Kidney capillary endothelial cell (primary cell): ENCODE measurements at regions not wholly inside any gene's neighbourhood (a gene's known extent, or its start where the extent isn't known, plus 50 kb on each side); places are given as distances from the start of the nearest gene placed in this dataset.
"Not testable (repeated sequence)": the region's sequence is repeated elsewhere in the genome, so short reads cannot be mapped to it uniquely, and the experiment has no call there.

Source experiments
- DNase-seq: peaks from one replicate; pipeline ENCODE4 v3.0.0-alpha.2; 2018; ENCODE audit warnings: low spot score

DNA sequence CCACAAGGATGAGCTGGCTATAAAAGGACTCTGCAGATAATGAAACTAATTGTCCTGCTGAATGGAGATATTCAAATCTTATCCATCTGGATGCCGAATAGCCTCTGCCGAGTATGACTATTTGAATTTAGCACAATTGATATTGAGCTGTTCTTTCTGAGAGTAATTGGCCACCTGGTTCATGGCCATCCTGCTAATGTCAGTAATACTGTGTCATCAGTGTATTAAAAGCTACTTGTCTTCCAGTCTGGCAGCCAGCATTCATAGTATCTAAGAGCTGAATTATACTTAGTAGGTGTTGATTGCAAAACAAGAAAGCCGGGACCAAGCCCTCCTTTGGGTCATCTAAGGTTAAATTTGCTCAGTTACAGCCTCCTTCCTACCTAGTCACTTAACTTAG lies 310.7 kb upstream of the NCAM1 start:
- no peak for DNase-seq

DNA sequence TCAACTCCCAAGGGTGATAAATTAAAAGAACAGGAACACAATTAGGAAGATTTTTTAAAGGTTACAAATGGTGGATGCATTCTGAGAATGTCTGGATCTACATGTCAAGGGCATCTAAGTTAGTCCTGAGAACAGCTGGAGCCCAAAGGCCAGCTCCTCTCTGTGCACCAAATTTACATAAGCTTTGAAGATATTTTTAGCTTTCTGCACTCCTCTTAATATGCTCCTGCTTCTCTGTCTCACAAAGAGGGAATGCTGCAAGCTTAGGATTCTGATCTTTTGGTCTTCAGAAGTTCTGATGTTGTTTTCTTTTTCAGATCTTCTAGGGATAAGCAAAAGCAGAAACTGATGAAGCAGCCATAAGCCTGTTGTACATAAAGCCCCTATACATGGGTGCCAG lies 309.8 kb upstream of the NCAM1 start:
- no peak for DNase-seq

DNA sequence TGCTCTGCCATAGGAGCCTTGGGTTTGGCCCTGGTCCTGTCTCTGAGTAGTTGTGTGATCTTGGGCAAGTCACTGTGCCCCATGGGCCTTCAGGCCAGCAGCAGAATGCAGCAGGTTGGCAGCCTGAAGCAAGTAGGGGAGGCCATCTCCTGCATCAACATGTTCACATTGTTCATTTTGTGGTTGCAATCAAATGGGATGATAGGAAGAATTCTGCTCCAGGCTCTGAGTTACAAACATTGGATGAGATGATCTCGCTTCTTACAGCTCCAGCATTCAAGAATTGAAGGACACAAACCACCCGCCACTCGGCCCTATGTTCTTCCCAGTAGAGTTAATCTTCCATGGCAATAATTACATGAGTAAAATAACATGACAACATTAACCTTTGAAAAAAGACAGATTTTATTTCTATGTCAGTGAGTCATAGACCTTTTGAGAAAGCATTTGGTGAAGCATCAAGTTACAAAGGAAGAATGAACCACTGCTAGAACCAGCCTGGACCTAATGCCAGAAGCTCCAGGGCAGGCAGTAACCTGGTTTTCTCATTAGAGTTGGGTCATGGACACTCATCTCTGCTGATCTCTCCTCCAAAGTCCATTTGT lies 308.3 kb upstream of the NCAM1 start:
- DNase-seq, result no peak

DNA sequence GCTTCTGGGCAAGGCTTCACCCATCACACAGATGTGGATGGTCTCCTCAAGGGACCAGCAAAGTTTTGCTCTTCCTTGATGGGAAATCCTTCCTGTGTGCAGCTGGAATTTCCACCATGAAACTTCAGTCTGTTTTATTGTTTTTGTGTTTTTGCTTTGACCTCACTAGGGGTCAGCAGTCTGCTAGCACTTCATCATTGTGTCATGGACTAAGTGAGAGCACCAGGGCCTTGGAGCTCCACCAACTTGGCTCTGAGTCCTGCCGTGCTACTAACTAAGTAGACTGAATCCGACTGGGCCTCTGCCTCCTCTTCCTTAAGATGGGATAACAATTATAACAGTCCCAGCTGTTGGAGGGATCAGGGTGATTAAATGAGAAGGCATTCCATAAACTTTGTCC lies 305.8 kb upstream of the NCAM1 start:
- DNase-seq, result no peak

DNA sequence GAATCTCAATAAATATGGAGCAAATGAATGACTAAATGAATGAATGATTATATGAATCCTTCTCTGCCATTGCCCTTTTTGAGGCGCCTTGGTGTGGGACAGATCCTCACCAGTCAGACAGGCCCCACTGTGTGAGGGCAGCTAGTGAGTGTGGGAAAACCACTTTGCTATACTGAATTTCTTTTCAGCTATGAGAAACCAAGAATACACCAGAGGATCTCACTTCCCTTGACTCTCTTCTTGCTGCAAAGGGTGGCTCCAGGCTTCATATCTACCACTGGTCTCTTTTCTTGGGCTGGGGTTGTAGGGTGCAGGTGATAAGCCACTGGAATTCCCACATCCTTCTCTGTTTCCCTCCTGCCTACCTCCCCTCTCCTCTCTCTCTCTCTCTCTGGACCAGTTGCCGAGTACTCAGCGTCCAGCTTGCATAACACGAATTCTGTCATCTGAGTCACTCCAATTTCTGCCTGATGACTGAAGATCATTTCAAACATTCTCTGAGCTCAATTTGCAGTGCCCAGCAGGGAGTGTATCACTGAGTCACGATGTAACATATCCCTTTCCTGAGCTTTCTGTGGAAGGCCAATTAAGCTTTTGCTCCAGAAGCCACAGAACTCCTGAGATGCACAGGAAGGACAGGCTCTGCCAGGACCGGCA lies 304.3 kb upstream of the NCAM1 start:
- no peak for DNase-seq

DNA sequence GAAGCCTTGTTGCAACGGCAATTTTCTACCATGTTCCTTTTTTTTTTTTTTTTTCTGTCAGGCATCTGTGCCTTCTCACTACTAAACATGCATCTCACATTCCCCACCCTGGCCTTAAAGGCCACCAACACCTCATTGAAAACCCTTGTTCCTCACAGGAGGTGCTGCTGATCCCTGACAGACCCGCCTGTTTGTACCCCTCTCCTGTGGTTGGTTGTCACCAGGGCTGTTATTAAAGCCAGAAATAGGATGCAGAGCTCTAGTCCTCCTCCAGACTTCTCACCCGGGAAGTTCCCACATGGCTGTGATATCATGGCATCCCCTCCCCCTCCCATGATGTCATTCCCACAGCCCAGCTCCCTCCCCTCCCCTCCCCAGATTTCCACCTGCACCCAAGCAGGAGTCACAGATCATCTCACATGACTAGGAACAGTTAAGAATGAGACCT lies 302.8 kb upstream of the NCAM1 start:
- no peak for DNase-seq

DNA sequence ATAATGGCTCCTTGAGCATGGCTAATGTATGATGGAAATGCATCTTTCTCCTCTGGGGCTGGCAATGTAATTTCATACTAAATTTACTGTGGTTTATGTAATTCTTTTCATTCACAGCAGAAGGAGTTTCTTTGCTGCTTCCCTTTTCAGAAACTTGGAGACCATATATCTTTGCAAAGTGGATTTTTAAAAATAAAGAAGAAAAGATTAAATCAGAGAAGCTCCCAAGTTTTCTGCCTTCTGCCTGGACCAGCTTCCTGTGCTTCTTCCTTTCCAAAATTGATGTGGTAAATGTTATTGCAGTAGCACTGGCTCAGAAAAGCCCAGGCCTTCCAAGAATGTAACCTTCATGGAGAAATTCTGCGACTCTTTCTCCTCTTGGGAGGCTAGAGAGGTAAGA lies 300.1 kb upstream of the NCAM1 start:
- DNase-seq, result no peak

DNA sequence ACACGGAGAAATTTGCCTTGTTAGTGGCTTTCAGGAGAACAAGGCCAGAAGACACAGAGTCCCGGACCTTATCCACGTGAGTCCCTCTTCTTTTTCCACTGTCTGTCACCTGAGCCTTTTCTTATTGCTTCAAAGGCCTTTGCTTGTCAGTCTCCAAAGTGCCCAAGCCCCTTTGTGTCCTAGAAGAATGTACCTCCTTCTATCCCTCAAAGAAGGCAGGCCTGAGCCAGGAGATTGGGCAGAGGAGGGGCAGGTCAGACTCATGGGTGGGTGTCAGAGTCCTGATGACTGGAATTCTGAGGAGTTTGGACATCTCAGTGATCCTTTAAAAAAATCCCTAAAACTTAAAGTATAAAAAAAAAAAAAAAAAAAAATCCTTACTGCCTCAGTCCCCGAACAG lies 299.6 kb upstream of the NCAM1 start:
- no peak for DNase-seq

DNA sequence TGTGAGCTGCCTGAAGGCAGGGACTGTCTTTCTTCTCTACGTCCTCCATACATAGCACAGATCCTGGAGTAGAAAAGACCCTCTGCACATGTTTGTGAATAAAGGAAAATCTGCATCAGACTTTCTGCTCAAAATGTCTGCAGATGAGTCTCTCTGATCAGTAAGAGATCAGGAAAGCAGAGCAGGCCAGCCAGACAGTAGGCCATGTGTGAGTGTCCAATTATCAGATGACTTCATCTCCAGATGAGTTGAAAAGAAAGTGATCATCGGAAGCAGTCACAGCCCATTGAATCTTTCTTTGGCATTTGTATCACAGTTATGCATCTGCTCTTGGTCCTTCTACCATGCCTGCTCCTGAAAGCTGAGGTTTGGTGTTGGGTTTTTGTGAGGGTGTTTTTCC lies 298.7 kb upstream of the NCAM1 start:
- no peak for DNase-seq

DNA sequence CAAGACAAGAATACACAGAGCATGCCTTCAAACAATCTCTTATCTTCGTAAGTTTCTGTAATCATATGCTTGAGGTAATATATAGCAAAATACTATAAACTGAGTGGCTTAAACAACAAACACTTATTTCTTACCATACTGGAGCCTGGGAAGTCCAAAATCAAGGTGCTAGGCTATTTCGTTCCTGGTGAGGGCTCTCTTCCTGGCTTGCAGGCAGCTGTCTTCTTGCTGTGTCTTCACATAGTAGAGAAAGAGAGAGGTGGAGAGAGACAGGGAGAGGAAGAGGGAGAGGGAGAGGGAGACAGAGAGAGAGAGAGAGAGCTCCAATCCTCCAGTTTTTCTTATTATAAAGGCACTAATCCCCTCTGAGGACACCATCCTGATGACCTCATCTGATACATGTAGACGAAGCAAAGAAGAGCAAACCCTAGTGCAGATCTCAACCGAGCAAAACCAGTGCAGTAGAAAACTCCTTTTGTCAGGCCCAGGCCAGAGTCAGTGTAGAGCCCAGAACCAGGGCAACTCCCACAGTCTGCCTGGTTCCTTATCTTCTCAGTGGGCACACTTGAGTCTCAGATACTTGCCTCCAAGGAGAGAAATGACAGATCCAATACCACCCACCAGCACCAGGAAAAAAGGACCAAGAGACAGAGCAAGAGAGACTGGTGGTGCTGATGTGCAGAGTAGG lies 297.1 kb upstream of the NCAM1 start:
- no peak for DNase-seq

DNA sequence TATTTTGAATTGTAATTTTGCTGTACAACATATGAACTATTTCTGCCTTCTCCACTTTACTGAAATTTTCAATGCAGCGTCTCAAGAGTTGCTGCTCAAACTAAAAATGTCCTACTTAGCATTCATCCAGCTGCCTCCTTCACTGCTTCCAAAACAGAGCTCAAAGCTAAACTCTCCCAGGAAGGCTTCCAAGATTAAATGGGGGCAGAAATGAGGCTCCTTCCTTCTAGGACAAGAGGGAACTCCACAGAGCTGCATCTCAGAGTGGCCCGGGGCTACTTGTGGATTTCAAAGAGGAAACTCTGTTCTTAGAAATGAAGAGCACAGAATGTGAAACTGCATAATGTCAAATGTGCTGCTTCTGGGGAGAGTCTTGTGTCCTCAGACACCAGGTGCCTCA lies 295.9 kb upstream of the NCAM1 start:
- DNase-seq, result no peak

DNA sequence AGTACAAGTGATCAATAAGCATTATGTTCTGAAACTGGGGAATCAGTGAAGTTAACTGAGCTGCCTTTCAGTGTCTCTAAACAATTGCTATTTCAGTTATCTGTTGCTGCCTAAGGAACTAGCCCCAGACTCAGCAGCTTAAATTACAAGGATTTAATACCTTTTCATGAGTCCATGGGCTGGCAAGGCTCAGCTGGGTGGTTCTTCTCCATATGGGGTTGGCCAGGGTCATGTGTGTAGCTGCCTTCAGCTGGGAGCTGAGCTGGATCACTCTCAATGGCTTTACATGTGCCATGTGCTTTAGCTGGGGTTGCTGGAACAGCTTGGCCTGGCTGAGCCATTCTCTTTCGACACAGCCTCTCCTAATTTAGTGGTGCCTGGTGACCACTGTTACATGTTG lies 295.0 kb upstream of the NCAM1 start:
- no peak for DNase-seq

DNA sequence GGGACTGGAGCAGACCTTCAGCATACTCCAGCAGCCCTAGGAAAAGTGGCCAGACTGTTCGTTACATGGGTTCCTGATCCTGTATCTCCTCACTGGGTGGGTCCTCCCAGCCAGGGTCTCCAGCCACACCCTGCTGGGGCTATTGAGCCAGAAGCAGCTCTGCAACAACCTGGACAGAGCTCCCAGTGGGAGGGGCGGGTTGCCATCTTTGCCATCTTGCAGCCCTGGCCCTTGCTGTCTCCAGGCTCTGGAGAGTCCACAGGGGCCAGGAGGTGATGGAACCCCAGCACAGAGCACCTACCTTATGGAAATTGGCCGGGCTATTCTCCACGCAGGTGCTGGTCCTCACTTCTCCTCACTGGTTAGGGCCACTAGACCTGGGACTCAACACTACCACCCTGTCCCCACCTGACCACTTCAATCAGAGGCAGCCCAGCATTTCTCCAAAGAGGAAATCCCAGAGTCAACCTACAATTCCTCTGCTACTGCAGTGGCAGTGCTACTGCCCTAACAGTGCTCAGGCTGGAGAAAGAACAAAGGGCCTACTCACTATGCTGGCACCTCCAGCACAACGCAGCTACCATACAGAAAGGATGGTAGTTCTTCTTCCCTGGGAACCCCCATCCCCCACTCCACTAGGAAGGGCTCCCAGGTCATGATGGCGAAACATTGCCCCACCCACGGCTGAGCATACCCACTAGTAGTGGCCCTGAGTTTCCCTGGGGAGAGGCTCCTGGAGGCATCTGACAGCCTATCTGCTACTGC lies 290.2 kb upstream of the NCAM1 start:
- no peak for DNase-seq

DNA sequence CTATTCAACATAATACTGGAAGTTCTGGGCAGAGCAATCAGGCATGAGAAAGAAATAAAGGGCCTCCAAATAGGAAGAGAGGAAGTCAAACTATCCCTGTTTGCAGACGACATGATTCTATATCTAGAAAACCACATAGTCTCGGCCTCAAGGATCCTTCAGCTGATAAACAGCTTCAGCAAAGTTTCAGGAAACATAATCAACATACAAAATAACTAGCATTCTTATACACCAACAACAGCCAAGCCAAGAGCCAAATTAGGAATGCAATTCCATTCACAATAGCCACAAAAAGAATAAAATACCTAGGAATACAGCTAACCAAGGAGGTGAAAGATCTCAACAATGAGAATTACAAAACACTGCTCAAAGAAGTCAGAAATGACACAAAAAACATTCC lies 287.8 kb upstream of the NCAM1 start:
- not testable (repeated sequence) for DNase-seq

DNA sequence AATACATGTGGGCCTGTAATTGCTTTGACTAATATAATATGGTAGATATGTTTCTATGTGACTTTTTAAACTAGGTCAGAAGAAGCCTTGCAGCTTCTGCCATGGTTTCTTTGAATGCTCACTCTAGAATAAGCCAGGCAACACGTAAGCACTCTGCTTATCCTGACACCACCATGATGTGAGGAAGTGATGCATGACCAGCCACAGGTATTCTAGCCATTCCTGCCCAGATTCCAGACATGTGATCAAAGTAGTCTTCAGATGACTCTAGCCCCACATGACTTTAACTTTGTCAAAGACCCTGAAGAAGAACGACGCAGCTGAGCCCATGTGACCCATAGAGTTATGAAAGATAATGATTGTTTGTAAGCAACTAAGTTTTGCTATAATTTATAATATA lies 276.1 kb upstream of the NCAM1 start:
- no peak for DNase-seq

DNA sequence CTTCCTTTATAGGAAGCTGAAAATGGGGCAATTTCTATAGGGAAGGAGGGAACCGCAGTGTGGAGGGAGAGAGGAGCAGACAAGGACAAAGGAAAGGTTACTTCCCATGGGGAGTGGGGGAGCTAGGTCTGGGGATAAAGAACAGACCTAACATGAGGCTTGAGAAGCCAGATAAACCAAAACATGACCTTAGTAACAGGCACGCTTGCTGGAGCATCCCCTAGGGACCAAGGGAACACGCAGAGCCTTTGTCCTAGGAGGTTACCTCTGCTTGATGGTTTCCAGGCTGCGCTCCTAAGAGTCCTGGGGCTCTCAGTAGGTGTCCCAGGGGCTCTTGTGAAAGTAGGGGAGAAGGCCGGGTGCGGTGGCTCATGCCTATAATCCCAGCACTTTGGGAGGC lies 271.4 kb upstream of the NCAM1 start:
- no peak for DNase-seq

DNA sequence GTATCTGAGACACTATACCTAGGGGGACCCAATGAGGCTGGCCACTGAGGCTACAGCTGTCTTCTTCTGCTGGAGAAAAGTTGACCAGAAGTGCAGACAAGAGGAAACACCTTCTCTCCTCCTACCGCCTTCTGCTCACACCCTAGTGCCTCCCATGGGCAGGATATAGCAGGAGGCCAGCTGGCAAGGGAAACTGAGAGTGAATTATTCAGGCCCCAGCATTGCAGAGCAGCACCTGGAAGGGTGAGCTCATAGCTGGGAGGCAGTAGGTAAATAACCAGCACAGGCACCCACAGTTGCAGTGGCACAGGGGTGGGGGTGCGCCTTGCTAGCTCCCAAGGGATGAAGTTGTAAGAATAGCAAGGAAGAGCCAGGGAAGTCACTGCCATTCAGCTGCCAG lies 267.4 kb upstream of the NCAM1 start:
- no peak for DNase-seq

DNA sequence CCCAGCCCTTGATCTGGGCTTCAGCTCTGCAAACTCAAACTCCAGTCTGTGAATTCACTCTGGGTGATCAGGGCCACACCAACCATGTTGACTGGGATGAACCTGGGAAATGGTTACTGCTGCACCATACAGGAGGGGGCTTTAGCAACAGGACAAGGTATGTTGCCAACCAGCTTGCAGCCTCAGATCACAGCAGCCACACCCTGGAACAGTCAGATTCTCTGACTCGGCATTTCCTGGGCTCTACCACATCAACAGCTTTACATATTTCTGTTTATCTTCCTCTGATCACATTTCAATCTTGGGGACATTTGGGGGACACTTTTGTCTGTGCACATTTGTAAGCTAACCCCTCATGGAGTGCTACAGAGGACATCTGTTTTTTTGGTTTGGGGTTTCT lies 267.0 kb upstream of the NCAM1 start:
- no peak for DNase-seq

DNA sequence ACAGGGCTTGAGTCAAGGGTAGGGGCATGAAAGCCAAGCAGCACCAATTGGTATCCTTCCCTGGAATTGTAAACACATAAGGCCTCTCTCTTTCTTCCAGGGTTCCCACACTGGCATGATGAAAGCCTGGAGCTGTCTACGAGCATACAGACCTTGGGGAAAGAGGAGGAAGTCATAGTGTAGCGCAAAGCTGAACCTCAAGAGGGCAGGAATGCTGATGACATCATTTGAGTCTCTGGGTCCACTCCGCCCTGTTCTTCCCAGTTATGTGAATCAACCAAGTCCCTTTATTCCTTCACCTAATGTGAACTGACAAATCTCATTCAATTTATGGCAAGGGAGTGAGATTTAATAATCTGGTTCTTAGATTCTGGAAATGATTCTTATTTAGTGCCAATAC lies 266.4 kb upstream of the NCAM1 start:
- DNase-seq, result no peak

DNA sequence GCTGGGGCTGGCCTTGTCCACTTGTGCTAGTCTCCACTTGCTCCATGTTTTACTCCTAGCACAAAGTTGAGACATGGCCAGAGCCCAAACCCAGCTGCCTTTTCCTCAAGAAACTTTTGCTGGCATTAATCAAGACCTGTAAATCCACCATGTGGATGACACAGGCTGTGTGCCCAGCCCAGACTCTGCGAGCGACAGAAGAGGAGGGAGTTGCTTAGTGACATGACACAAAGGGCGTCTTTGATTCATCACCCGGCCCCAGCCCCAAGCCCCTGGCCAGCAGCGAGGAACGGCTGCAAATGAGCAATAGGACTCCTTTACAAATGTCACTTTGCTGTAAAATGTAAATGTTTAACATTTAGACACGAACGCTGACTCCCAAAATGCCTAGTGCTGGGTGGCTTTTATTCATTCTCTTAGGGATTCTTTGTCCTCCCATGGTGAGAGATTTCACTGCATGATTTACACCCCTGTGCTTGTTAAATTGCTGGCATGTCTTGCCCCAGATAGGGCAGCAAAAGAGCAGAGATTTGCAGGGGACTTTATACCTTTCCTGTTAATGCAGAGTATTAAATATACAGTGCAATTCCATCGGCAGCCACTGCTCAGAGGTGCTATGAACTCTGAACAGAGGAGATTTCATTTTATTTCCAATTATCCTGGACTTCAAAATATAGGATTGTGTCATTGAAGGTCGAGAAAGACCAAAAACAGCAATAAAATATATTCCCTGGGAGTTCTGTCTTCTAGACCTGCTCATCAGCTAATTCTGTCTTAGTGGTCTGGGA lies 263.6 kb upstream of the NCAM1 start:
- DNase-seq, result no peak

DNA sequence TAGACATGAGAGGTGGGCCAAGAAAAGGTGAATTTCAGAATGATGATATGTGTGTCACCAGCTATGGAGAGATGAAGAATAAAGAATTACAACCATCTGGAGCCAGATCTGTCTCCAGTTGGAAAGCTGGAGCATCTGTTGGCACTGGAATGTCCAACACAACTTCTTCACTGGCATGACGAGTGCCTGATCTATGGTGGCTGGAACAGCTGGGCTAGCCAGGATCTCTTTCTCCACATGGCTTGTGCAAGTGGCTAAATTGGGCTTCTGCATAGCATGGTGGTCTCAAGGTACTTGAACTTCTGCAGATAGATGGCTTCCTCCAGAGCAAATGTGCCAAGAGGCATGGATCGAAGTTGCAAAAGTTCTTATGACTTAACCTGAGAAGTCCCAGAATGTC lies 256.1 kb upstream of the NCAM1 start:
- DNase-seq, result no peak

DNA sequence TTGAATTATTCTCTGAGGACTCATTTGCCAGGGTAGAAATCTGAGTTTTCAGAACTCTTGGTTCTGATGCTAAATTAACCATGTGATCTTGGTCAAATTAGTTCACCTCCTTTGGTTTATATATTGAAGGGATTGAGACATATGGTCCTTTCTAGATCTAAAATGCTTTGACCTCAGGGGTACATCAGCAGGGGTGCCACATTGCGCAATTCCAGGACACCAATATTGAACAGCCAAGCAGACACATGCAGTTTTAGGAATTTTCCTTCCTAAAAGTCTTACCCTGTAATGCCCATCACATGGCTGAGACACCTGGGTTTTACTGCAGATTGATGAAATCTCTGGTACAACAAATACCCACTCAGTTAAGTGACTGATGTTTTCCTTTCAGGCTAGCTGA lies 254.4 kb upstream of the NCAM1 start:
- no peak for DNase-seq
